Spleen (tissue), 11 donors: ENCODE measurements at regions not wholly inside any gene's neighbourhood (a gene's known extent, or its start where the extent isn't known, plus 50 kb on each side); places are given as distances from the start of the nearest gene placed in this dataset.

Experiments
- DNase-seq: peaks from one replicate; pipeline ENCODE4 v3.0.0-alpha.2; 2020
- H3K27ac ChIP-seq, 8 donors: fragments of 200-600 bp; sonication (generic) in 7 of 8; 1 replicate in 4 of 8; 2 replicates in 4 of 8; pipeline versions ENCODE4 v1.5.0 to v1.8.0; 2016 to 2021; ENCODE audit warnings: inconsistent platforms in 4 of 8, mild to moderate bottlenecking in 4 of 8, moderate library complexity in 1 of 8
- H3K27me3 ChIP-seq, 7 donors: fragments of 200-600 bp; sonication (generic) in 6 of 7; replicated peaks in 1 of 7; 1 replicate in 4 of 7; 2 replicates in 3 of 7; pipeline versions ENCODE4 v1.5.0 to v1.8.0; 2016 to 2021; ENCODE audit warnings: inconsistent platforms in 3 of 7, mild to moderate bottlenecking in 1 of 7
- H3K36me3 ChIP-seq, 6 donors: fragments of 200-600 bp; sonication (generic) in 5 of 6; 1 replicate in 4 of 6; 2 replicates in 2 of 6; pipeline versions ENCODE4 v1.5.0 to v1.8.0; 2016 to 2021; ENCODE audit warnings: inconsistent platforms in 2 of 6
- H3K4me1 ChIP-seq, 6 donors: fragments of 200-600 bp; sonication (generic) in 5 of 6; 1 replicate in 3 of 6; 2 replicates in 3 of 6; pipeline versions ENCODE4 v1.5.0 to v1.8.0; 2016 to 2021; ENCODE audit warnings: inconsistent platforms in 3 of 6
- H3K4me3 ChIP-seq, 8 donors: fragments of 200-600 bp; sonication (generic) in 7 of 8; 1 replicate in 4 of 8; 2 replicates in 4 of 8; pipeline versions ENCODE4 v1.5.0 to v1.8.0; 2016 to 2021; ENCODE audit warnings: inconsistent platforms in 4 of 8, mild to moderate bottlenecking in 4 of 8, moderate library complexity in 2 of 8
- H3K9me3 ChIP-seq, 8 donors: fragments of 200-600 bp; sonication (generic) in 7 of 8; 1 replicate in 4 of 8; 2 replicates in 4 of 8; pipeline versions ENCODE4 v1.5.0 to v1.8.0; 2016 to 2021; ENCODE audit warnings: inconsistent platforms in 4 of 8
- POLR2A ChIP-seq, 3 donors: fragments of 450-650 bp; IDR thresholded peaks; one replicate each; pipeline ENCODE4 v1.5.1; 2017; ENCODE audit warnings: antibody characterized with exemption in 3 of 3, mild to moderate bottlenecking in 1 of 3
- POLR2AphosphoS5 ChIP-seq, 3 donors: sonication (generic); formaldehyde crosslinking; IDR thresholded peaks; one replicate each; pipeline ENCODE4 v1.5.1; 2017; ENCODE audit warnings: antibody characterized with exemption in 3 of 3
- WGBS, 5 donors: extraction: QIAGEN DNeasy Blood & Tissue Kit in 3 of 5; methylation state at CpG; one replicate each; pipeline versions ENCODE4 v1.1.5 to v1.1.7; 2013 to 2018; 5-methylcytosine and 5-hydroxymethylcytosine counted together
- intact Hi-C: fragments of 100-400 bp; cut with DNase I; formaldehyde crosslinking; loops from one replicate; pipeline ENCODE4 v1.15.0; 2023; ENCODE audit warnings: low total_unique reads
- TF ChIP-seq, protein P1 (sequence below), 11 experiments: fragments of 200-600 bp in 7 of 11; fragments of 450-650 bp in 4 of 11; sonication (generic) in 4 of 11; IDR thresholded peaks in 8 of 11; conservative IDR thresholded peaks in 3 of 11; 1 replicate in 7 of 11; 2 replicates in 4 of 11; pipeline versions ENCODE4 v1.4.0 to v1.8.0; 2016 to 2021; ENCODE audit warnings: antibody characterized with exemption in 11 of 11, inconsistent platforms in 4 of 11, mild to moderate bottlenecking in 1 of 11
- donor health status: healthy with polysubstance abuse.
- donor health status: DM: no; HTN: no; CAD: no; lungs with moderate emphysema.
- donor health status: DM: no; HTN: no; CAD: no.
- donor health status: Bipolar disorder and iron deficiency.
- donor health status: healthy.
- donor health status: DM: no; HTN: no; CAD: no.
- donor health status: DM: yes; HTN: yes; CAD: no.

DNA sequence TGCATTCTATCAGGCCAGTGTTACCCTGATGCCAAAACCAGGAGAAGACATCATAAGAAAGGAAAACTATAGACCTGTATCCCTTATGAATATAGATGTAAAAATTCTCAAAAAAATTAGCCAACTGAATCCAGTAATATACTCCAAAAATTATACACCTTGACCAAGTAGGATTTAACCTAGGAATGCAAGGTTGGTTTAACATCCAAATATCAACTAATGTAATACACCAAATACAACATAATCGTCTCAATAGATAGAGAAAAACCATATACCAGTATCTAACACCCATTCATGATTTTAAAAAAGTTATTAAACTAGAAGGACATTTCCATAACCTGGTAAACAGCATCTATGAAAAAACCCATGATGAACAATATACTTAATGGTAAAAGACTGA, 56.5 kb upstream of the SELENOK start:
- peaks cover 0 to 5% (median 0%) of the 10 kb centered on the region in 7 donors for H3K27me3 ChIP-seq
- TF ChIP-seq POLR2A (IDR thresholded peaks at IDR 0.05) (no peak), POLR2AphosphoS5 (IDR thresholded peaks at IDR 0.05) (no peak)
- TF ChIP-seq, protein P1, sequence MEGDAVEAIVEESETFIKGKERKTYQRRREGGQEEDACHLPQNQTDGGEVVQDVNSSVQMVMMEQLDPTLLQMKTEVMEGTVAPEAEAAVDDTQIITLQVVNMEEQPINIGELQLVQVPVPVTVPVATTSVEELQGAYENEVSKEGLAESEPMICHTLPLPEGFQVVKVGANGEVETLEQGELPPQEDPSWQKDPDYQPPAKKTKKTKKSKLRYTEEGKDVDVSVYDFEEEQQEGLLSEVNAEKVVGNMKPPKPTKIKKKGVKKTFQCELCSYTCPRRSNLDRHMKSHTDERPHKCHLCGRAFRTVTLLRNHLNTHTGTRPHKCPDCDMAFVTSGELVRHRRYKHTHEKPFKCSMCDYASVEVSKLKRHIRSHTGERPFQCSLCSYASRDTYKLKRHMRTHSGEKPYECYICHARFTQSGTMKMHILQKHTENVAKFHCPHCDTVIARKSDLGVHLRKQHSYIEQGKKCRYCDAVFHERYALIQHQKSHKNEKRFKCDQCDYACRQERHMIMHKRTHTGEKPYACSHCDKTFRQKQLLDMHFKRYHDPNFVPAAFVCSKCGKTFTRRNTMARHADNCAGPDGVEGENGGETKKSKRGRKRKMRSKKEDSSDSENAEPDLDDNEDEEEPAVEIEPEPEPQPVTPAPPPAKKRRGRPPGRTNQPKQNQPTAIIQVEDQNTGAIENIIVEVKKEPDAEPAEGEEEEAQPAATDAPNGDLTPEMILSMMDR (IDR thresholded peaks at IDR 0.05 in 8 of 11, conservative IDR thresholded peaks at IDR 0.05 in 3 of 11): no peak
- H3K4me1 ChIP-seq: no peaks in the 10 kb centered on the region
- no peak for DNase-seq
- WGBS, 5 donors: 76 to 90% (median 85%) methylated on average over 1 of the region's 1 CpG
- H3K27ac ChIP-seq: no peak overlapping the region
- no peaks in the 10 kb centered on the region for H3K36me3 ChIP-seq
- H3K9me3 ChIP-seq: peaks cover 0 to 51% (median 44%) of the 10 kb centered on the region in 8 donors
- intact Hi-C loops: no loop called here
- H3K4me3 ChIP-seq: no peak overlapping the region

DNA sequence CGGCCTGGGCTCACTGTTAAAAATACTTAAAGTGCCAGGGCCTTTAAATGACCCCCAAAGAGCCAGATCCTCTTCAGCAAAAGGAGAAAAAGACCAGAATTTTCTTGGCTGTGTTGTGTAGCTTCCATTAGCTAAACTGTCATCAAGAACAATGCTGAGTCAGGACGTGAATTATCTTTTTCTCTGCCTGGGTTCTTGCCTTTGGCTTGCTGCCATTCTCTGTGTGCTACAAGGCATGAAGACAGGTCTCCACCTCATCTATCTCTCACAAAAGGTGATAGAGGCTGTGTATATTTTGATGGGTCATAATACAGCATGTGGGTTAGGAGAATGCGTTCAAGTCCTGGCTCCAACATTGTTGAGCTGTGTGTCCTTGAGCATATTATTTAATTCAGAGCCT, 52.4 kb upstream of the SELENOK start:
- no peak overlapping the region for H3K4me3 ChIP-seq
- peaks cover 0 to 48% (median 44%) of the 10 kb centered on the region in 8 donors for H3K9me3 ChIP-seq
- WGBS, 5 donors: 78 to 91% (median 80%) methylated on average over 3 of the region's 3 CpGs
- H3K27ac ChIP-seq: no peak overlapping the region
- no peaks in the 10 kb centered on the region for H3K36me3 ChIP-seq
- H3K4me1 ChIP-seq: peaks cover 0 to 4% (median 0%) of the 10 kb centered on the region in 6 donors
- no peak for DNase-seq
- TF ChIP-seq, protein P1 (IDR thresholded peaks at IDR 0.05 in 8 of 11, conservative IDR thresholded peaks at IDR 0.05 in 3 of 11): no peak
- TF ChIP-seq POLR2AphosphoS5 (IDR thresholded peaks at IDR 0.05) (no peak), POLR2A (IDR thresholded peaks at IDR 0.05) (no peak)
- peaks cover 0 to 30% (median 4%) of the 10 kb centered on the region in 7 donors for H3K27me3 ChIP-seq
- intact Hi-C loops: no loop called here

DNA sequence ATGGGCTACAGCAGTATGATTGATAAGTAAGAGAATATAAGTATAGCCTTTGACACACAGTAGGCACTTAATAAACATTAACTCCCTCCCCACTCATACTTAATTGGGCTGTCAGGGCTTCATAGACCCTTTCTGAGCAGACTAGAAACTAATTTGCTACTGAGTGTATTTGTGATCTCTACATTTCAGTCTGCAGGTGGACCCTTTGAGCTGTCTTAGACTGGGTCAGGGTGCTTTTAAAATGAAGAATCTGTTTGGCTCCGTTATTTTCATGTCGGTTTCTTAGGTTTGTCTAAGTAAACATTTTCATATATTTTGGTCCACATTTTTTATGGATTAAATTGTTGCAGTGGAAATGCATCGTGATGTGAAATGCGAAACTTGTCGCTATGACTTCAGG, 50.3 kb upstream of the SELENOK start:
- intact Hi-C loops: no loop called here
- no peak overlapping the region for H3K4me3 ChIP-seq

More for the DNA sequence above, 50.3 kb upstream of the SELENOK start:
- H3K27ac ChIP-seq: peak overlapping the region in 1 of 8 donors; percentile 15
- H3K9me3 ChIP-seq: peaks cover 0 to 28% (median 23%) of the 10 kb centered on the region in 8 donors
- no peak for DNase-seq
- no peak for TF ChIP-seq POLR2AphosphoS5 (IDR thresholded peaks at IDR 0.05)
- no peak for TF ChIP-seq POLR2A (IDR thresholded peaks at IDR 0.05)
- TF ChIP-seq, protein P1 (IDR thresholded peaks at IDR 0.05 in 8 of 11, conservative IDR thresholded peaks at IDR 0.05 in 3 of 11): no peak
- no peaks in the 10 kb centered on the region for H3K36me3 ChIP-seq
- peaks cover 0 to 11% (median 0%) of the 10 kb centered on the region in 6 donors for H3K4me1 ChIP-seq
- 59 to 75% (median 67%) methylated on average over 5 of the region's 5 CpGs for WGBS, 5 donors
- H3K27me3 ChIP-seq: peaks cover 0 to 41% (median 4%) of the 10 kb centered on the region in 7 donors
